Smooth muscle cell of the brain vasculature (primary cell): ENCODE measurements at regions not wholly inside any gene's neighbourhood (a gene's known extent, or its start where the extent isn't known, plus 50 kb on each side); places are given as distances from the start of the nearest gene placed in this dataset.
"Not testable (repeated sequence)": the region's sequence is repeated elsewhere in the genome, so short reads cannot be mapped to it uniquely, and the experiment has no call there.

ENCODE experiments used
- DNase-seq: peaks from one replicate; pipeline ENCODE4 v3.0.0-alpha.2; 2012; ENCODE audit warnings: low read depth, low spot score

DNA sequence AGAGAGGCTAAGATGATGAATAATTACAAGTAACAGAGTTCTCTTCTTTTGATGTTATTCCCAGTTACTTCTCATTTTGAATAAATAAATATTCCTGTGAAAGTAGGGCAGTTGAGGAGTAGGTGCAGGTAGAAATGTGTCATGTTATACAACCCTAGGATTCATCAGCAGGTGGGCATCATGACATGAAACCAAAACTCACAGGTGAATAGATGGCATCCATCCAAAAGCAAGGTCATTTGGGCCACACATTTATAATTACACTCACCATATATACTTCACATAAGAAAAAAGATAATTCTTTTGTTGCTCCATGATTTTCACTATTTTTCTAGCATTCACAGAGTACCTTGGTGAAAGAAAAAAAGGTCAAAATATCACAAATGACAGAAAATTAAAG lies 273.6 kb downstream of the ZBBX start:
- no peak for DNase-seq

DNA sequence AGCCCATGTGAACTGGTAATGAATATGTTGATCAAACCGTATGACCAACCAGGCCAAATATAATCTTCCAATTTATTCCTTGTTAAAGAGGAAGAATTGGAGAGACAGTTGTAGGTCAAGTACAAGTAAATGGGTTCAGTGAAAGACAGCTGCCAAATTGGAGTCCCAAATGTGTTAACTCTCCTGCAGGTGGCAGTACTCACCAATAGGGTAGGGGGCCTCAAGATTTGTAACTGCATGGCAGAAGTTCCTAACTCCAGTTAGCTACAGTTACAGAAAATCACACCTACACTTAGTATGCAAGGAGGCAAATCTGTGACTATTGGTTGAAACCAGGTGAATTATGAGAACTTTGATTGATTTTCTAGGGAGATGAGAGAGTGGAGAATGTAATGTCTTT lies 278.0 kb downstream of the ZBBX start:
- no peak for DNase-seq

GRCh38 chr3:167100651-167101050 lies 279.4 kb downstream of the ZBBX start:
- DNase-seq = no peak

GRCh38 chr3:167100200-167100599 lies 279.9 kb downstream of the ZBBX start:
- no peak for DNase-seq

GRCh38 chr3:167095976-167096375 lies 284.1 kb downstream of the ZBBX start:
- DNase-seq = no peak

DNA sequence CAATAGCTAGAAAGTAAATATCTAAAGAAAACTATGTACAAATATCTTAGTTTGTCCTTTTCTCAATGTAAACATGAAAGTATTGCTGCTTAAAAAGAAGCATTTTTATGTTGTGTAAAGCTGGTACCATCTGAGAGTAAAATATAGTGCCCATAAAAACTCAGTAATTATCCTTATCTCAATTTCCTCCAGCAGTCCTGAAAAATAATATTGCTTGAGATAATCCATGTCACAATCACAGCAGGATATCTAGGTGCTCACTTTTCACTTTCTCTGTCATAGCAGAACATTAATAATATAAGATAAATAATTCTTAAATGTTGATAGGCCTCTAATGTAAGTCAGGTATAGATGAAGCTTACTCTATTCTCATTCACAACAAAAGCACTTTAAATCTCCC lies 285.5 kb downstream of the ZBBX start:
- DNase-seq = no peak

GRCh38 chr3:167091226-167091625 lies 288.9 kb downstream of the ZBBX start:
- DNase-seq = no peak

- DNase-seq = no peak
Observed at GRCh38 chr3:167084545-167084944, 295.6 kb downstream of the ZBBX start.

DNA sequence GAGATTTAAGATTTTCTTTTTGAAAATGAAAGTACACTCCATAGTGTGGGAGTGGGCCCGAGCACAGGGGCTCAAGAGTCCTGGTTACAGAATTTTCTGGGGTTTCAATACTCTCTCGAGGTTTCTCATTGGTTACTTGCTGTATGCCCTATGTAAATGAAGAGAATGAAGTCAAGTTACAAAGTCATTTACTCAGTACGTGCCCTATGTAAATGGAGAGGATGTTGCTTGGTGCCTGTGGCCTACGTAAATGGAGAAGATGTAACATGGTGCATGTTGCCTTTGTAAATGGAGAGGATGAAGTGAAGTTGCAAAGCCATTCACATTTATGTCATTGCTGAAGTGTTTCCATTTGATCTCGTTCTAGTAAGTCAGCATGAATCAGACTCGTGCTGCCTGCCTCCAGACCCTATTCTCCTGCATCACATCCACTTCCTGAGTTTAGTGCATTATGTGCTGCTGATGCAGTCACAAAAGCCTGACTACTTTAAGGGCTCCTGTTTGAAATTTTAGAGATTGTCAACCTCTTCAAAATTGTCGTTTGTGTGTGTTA lies 302.0 kb downstream of the ZBBX start:
- no peak for DNase-seq

- no peak for DNase-seq
Observed at GRCh38 chr3:167067787-167068161, 312.3 kb downstream of the ZBBX start.

- DNase-seq = no peak
Observed at GRCh38 chr3:167066977-167067786, 312.9 kb downstream of the ZBBX start.

GRCh38 chr3:167057581-167057980 lies 322.5 kb downstream of the ZBBX start:
- no peak for DNase-seq

GRCh38 chr3:167054926-167055325 lies 325.2 kb downstream of the ZBBX start:
- no peak for DNase-seq

DNA sequence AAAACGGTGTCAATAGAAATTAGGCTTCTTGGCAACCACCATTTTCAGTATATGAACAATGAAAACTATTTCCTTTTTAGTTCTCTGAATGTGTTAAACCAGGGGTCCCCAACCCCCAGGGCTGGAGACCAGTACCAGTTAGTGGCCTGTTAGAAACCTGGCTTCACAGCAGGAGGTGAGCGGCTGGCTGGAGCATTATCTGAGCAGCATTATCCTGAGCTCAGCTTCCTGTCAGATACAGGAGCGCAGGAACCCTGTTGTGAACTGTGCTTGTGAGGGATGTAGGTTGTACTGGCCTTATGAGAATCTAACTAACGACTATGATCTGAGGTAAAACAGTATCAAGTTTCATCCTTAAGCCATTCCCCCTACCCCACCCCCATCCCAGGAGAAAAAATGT lies 328.7 kb downstream of the ZBBX start:
- no peak for DNase-seq

- DNase-seq = no peak
Observed at GRCh38 chr3:167033866-167034265, 346.2 kb downstream of the ZBBX start.

- peak; percentile 13 for DNase-seq
Observed at GRCh38 chr3:167032267-167032876, 347.7 kb downstream of the ZBBX start.

DNA sequence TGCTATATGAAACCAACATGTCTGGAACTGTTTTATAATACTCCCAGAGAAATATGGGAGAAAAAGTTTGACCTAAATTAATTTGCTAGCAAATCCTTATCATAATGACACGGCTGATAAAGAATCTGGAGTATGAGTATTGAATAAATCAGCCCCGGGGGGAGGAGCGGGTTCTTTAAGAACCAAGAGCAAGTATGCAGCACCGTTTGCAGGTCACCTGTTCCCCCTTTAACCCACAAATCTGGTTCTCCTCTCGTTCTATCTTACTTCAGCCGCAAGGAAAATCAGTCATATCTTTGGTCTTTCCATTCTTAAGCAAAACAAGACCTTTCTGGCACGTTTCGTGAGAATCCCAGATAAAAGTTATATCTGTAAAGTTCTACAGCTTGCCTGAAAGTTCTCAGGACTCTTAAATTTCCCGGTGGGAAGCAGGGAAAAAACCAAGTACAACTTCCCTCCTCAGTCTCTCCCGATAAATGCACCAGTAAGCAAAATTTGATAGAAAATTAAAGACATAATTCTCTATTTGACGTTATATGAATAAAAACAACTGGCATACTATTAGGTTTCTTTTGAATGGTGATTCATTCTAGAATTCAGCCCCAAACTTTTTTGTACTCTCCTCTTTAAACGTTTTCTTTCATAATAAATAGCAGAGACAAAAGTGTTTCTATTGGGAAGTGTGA lies 348.6 kb downstream of the ZBBX start:
- DNase-seq = no peak

- no peak for DNase-seq
Observed at GRCh38 chr3:167030082-167030725, 349.9 kb downstream of the ZBBX start.

DNA sequence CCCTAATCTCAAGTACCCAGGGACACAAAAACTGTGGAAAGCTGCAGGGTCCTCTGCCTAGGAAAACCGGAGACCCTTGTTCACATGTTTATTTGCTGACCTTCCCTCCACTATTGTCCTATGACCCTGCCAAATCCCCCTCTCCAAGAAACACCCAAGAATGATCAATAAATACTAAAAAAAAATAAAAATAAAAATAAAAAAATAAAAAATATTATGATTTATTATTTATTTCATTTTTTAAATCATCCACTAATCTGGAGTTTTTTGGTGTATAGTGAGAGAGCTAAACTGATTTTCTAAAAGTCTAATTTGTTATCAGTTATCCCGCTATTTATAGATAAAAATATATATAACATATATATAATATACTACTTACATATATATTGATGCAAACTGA lies 360.6 kb downstream of the ZBBX start:
- DNase-seq = not testable (repeated sequence)

- DNase-seq = not testable (repeated sequence)
Observed at GRCh38 chr3:167018591-167019111, 361.4 kb downstream of the ZBBX start.

GRCh38 chr3:167012691-167013090 lies 367.4 kb downstream of the ZBBX start:
- DNase-seq = no peak

DNA sequence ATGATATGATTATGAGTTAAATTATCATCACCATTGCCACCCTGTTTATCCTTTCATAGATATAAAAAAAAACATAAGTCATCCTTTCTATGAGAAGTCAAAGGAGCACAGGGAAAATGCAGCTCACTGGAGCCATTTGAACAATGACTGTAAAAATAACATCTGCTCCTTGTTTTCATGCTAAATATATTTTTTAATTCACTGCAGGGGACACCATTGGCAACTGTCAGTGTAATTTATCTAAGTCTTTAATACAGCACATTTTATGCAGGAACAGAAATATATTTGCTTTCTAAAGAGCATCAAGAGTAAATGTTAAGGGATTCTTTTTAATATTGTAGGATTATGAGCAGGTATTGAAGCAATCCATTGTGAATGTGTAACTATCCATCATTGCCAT lies 371.3 kb downstream of the ZBBX start:
- no peak for DNase-seq
